OCI-M2 (cell line): ENCODE measurements at regions not wholly inside any gene's neighbourhood (a gene's known extent, or its start where the extent isn't known, plus 50 kb on each side); places are given as distances from the start of the nearest gene placed in this dataset.

Source experiments
- DNase-seq: peaks from one replicate; lab custom pipeline; 2025; ENCODE audit not compliant: unreplicated experiment; lab: John Stamatoyannopoulos, UW

DNA sequence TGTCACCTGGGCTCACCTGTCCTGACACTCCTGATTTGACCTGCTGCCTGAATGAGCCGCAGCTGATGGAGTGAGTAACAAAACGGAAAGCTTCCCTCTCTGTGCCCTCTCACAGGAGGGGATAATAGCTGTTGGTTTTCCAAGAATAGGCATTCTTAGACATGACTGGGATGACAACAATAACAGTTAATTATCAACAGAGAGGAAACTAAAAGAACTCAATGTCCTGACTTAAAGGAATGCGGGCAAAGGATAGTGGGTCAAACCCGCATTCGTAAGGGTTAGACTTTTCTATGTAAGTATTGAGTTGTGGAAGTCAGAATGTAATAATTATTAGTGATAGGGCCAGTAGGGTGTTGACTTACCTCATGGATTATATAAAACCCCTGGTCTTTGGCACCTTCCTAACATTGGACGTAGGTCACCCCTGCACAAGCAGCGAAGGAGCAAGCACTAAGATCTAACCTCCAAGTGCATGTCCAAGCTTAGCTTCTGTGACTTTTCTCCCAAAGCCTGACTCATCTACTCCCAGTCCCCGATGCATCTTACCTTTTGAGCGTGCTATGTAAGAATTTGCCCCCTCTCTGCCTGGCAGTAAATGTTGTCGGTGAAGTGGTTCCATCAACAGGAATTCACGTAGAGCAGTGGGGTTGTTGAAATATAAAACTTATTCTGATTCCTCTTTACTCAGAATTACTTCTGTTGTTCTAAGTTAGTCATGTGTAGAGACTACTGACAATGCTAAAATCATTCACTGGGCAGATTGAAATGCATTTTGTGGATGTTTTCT is 442.3 kb downstream of the FGF9 start:
- no peak for DNase-seq

GRCh38 chr13:22114630-22115311 is 443.9 kb downstream of the FGF9 start:
- no peak for DNase-seq

- no peak for DNase-seq
Measured at GRCh38 chr13:22118158-22118557, 447.3 kb downstream of the FGF9 start.

- no peak for DNase-seq
Measured at GRCh38 chr13:22120646-22121045, 449.8 kb downstream of the FGF9 start.

DNA sequence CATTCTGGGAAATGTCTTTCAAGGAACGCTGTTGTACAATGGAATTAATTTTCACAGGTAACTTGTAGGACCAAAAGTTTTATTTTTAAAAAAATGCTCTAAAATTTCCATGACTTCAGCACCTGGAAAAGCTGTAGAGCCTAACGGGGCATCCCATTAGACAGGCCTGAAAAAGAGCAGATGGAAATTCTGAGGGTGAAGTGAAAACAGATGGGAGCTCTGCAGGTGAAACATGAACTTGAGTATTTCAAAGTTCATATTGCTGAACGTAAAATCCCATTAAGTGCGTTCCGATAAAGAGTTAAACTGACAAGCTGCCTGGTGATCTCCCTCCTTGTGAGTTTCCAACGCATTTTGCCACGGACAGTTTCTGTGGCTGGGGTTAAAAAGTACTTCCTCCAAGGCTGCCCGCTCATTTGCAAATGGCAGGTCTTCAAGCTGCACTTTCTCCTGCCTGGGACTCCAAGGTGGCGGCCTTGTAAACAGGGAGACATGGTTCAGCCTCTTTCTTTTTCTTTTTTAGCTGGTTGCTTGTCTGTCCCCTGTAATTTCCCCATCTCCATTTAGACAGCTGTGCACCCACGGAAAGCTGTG is 450.4 kb downstream of the FGF9 start:
- no peak for DNase-seq

DNA sequence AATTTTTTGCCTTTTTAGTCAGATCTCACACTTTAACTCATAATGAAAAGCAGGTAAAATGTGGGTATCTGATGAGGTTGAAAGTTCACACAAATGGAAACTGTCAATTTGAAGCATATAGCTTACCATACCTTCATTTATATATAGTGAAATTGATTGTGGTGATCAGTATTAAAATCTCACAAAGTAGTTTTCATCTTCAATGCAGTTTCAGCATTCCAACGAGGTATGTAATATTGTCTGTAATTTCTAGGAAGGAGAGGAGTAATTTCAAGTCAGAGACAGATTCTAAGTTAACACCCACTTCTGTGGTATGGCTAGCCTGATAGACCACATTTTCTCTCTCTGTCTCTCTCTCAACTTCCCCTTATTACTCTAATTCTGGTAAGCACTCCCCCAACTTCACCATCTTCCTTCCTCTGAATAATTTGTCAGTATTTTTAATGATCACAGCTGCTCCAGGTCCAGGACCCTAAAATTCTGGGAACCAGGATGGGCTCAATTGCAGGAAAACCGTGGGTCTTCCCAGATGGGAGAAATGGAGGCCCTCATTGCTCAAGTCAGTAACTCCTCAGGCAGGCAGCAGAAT is 455.7 kb downstream of the FGF9 start:
- DNase-seq, result no peak

GRCh38 chr13:22127277-22128164 is 456.6 kb downstream of the FGF9 start:
- no peak for DNase-seq

- no peak for DNase-seq
Measured at GRCh38 chr13:22128441-22129408, 457.9 kb downstream of the FGF9 start.

GRCh38 chr13:22130254-22130653 is 459.4 kb downstream of the FGF9 start:
- no peak for DNase-seq

GRCh38 chr13:22134261-22134660 is 463.4 kb downstream of the FGF9 start:
- no peak for DNase-seq

DNA sequence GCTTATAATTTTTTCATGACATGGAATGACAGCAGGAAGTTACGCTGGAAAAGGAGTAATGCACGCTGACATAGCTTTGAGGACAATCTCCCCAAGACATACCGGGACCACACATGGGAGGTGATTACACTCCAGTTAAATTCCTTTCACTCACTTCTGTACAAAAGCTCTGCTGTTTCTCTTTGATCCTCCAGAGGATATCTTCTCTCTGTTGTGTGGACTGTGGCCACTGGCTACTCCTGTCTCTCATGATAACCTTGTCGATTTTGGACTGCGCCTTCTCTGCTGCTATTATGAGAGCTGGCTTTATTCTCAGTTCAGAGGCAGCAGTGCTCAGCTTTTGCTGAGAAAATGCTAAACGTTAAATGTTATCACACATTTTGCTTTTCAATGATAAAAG is 464.6 kb downstream of the FGF9 start:
- DNase-seq, result no peak

DNA sequence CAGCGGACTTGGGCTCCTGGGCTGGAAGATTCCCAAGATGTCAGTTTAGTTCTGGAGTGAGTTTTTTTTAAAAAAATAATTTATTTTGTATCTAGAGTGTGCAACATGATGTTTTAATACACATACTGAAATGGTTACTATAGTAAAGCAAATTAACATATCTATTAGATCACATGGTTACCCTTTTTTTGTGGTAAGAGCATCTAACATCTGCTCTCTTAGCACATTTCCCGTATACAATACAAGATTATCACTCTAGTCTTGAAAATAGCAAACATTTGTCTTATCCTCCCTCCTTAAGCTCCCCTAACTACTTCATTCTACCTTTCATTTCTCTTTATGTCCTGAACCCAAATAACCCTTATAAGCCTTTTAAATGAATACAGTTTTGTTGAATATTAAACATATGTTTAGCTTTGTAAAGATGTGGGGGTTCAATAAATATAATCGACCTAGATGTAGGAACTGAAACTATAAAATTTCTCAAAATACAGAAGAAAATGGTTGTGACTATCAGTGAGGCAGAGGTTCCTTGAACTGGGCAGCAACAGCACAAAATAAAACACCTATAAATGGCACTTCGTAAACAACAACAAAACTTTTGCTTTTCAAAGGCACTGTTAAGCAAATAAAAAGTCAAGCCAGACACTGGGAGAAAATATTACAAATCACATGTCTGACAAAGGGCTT is 466.6 kb downstream of the FGF9 start:
- no peak for DNase-seq

DNA sequence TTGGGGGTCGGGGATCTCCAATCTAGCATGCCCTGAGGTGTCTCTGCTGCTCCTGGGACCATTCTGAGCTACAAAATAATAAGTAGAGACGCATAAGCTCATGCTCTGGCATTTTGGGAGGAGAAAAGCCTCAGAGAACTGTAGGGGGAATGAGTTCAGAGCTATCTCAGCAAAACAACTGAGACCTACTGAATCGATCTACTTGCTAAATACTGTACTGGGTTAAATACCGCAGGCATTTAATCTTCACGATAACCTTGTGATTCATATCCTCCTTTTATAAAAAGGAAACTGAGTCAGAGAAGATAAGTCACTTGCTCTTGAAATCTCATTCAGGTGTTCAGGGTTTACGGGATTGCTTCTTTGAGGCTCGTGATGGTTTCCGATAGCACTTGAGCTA is 468.1 kb downstream of the FGF9 start:
- no peak for DNase-seq

- DNase-seq, result no peak
Measured at GRCh38 chr13:22141716-22142115, 470.8 kb downstream of the FGF9 start.

DNA sequence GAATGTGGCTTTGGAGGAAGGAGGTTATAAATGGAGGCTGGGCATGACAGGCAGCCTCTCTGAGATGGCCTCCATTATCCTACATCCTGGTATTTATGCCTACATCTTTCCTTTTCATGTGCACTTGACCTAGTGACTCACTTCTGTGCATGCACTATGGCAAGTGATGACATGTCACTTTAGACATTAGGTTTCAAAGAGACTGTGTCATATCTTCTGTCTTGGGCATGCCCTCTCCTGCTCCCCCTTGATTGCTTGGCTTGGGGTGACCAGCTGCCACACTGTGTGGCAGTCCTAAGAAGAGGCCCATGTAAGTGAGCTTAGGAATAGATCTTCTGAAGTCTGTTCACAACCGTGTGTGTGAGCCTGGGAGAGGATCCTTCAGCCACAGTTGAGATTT is 472.8 kb downstream of the FGF9 start:
- DNase-seq, result no peak

DNA sequence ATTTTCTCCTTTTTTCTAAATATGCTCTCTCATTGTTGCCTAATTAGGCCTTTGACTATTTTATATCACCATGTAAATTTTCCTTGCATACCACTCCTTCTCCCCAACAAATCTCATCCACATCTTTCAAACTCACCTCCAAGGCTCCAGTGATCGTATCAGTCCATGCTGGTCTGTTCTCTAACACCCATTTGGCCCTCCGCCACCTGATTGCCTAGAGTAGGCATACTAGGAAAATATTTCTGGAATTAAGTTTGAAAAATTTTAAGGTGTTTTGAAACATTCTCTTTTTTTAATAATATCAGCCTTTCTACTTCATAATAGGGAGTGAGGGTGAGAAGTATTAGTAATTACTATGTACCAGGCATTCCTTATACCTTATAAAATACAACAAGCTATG is 473.9 kb downstream of the FGF9 start:
- DNase-seq, result no peak

GRCh38 chr13:22148187-22148586 is 477.3 kb downstream of the FGF9 start:
- no peak for DNase-seq

DNA sequence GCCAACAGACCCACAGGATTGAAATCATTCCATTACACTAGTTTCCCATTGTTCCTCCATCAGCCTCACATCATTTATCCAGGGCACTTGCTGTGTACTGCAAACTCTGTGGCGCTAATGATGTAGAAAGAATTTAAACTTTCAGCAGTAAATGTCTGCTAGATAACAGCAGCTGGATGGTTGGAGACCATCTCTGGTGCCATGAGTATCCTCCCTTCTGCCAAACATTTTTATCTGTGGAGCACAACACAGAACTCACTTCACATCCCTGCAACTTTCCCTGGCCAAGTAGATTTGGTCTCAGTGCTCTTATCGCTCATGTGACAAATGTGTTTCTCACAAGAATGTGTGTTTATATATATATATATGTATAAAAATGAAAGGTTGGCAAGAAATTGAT is 481.9 kb downstream of the FGF9 start:
- DNase-seq, result no peak

GRCh38 chr13:22154041-22154440 is 483.2 kb downstream of the FGF9 start:
- DNase-seq, result no peak
